Left ventricle myocardium inferior (tissue), 1 donor: ENCODE measurements at regions not wholly inside any gene's neighbourhood (a gene's known extent, or its start where the extent isn't known, plus 50 kb on each side); places are given as distances from the start of the nearest gene placed in this dataset.

Experiments used
- DNase-seq: peaks from one replicate; pipeline ENCODE4 v3.0.0-alpha.2; 2020
- H3K27ac ChIP-seq: fragments of 200-600 bp; replicated peaks from 2 replicates; pipeline ENCODE4 v1.8.0; 2021
- H3K27me3 ChIP-seq: fragments of 200-600 bp; 2 replicates; pipeline ENCODE4 v1.8.0; 2021; ENCODE audit warnings: low read depth
- H3K36me3 ChIP-seq: fragments of 200-600 bp; 2 replicates; pipeline ENCODE4 v1.8.0; 2021
- H3K4me1 ChIP-seq: fragments of 200-600 bp; 2 replicates; pipeline ENCODE4 v1.8.0; 2021
- H3K4me3 ChIP-seq: fragments of 200-600 bp; 2 replicates; pipeline ENCODE4 v1.8.0; 2021; ENCODE audit warnings: mild to moderate bottlenecking, moderate library complexity
- H3K9me3 ChIP-seq: fragments of 200-600 bp; replicated peaks from 2 replicates; pipeline ENCODE4 v1.8.0; 2021
- intact Hi-C: fragments of 100-400 bp; cut with micrococcal nuclease; formaldehyde crosslinking; loops from one replicate; pipeline ENCODE4 v1.11.0; 2022
- TF ChIP-seq, protein P1 (sequence below): fragments of 200-600 bp; IDR thresholded peaks from 2 replicates; pipeline ENCODE4 v1.8.0; 2021; ENCODE audit warnings: antibody characterized with exemption, mild to moderate bottlenecking, borderline replicate concordance
- donor health status: DM: no; HTN: yes; CAD: no; lungs with severe emphysema.

DNA sequence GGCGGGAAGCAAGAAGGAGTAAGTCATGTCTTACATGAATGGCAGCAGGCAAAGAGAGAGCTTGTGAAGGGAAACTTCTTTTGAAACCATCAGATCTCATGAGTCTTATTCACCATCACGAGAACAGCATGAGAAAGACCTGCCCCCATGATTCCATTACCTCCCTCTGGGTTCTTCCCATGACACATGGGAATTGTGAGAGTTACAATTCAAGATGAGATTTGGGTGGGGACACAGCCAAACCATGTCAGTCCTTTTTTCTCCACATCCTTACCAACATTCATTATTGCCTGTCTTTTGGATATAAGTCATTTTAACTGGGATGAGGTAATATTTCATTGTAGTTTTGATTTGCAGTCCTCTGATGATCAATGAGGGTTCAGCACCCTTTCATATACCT, 81.0 kb downstream of the DIRAS3 start:
- Histone ChIP-seq H3K4me3 (no peak overlapping the region), H3K9me3 (no peaks in the 10 kb centered on the region), H3K36me3 (no peaks in the 10 kb centered on the region), H3K4me1 (no peaks in the 10 kb centered on the region), H3K27me3 (no peaks in the 10 kb centered on the region), H3K27ac (no peak overlapping the region)
- intact Hi-C loops, result no loop called here
- no peak for DNase-seq
- TF ChIP-seq, protein P1, sequence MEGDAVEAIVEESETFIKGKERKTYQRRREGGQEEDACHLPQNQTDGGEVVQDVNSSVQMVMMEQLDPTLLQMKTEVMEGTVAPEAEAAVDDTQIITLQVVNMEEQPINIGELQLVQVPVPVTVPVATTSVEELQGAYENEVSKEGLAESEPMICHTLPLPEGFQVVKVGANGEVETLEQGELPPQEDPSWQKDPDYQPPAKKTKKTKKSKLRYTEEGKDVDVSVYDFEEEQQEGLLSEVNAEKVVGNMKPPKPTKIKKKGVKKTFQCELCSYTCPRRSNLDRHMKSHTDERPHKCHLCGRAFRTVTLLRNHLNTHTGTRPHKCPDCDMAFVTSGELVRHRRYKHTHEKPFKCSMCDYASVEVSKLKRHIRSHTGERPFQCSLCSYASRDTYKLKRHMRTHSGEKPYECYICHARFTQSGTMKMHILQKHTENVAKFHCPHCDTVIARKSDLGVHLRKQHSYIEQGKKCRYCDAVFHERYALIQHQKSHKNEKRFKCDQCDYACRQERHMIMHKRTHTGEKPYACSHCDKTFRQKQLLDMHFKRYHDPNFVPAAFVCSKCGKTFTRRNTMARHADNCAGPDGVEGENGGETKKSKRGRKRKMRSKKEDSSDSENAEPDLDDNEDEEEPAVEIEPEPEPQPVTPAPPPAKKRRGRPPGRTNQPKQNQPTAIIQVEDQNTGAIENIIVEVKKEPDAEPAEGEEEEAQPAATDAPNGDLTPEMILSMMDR, result no peak

DNA sequence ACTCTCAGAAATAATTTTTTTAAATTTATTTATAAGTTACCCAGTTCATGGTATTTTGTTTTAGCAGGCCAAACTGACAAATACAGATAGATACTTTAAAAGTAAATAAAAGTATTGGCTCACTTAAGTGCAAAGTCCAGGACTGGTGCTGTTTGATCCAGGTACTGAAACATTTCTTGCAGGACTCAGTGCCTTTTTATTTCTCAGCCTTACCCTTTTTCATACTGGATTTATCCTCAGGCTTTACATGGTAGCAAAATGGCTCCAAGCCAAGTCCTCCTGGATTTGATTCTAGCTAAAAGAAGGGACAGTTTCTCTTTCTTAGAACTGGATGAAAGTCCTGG, 83.8 kb downstream of the DIRAS3 start:
- H3K4me3 ChIP-seq, result no peak overlapping the region
- H3K27me3 ChIP-seq, result no peaks in the 10 kb centered on the region
- peaks cover 26% of the 10 kb centered on the region for H3K9me3 ChIP-seq
- TF ChIP-seq, protein P1, result no peak
- no peak overlapping the region for H3K27ac ChIP-seq
- H3K36me3 ChIP-seq, result no peaks in the 10 kb centered on the region
- intact Hi-C loops, result no loop called here
- H3K4me1 ChIP-seq, result no peaks in the 10 kb centered on the region
- no peak for DNase-seq

DNA sequence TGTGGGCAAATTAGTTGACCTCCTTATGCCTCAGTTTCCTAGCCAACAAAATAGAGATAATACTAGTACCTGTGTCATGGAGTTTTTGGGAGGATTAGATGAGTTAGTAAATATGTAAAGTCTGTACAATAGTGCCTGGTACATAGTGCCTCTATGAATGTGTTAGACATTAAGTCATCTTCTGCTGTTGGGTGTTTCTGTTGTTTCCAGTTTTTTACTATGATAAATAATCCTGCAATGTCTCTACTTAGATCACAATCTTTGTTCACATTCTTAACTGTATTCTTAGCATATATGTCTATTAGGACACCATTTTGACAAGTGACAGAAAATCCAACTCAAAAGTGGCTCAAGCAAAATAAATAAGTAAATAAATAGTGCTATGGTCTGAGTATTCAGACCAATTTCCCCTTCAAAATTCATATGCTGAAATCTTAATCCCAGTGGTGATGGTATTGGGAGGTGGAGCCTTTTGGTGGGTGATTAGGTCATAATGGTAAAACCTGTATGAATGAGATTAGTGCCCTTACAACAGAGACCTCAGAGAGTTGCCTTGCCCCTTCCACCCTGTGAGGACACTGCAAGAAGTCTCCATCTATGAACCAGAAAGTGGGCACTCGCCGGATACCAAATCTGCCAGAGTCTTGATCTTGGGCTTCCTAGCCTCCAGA, 84.3 kb downstream of the DIRAS3 start:
- H3K27ac ChIP-seq, result no peak overlapping the region
- no peaks in the 10 kb centered on the region for H3K4me1 ChIP-seq
- no peak overlapping the region for H3K4me3 ChIP-seq
- intact Hi-C loops, result no loop called here
- peaks cover 26% of the 10 kb centered on the region for H3K9me3 ChIP-seq
- TF ChIP-seq, protein P1, result no peak
- H3K36me3 ChIP-seq, result no peaks in the 10 kb centered on the region
- no peak for DNase-seq
- H3K27me3 ChIP-seq, result no peaks in the 10 kb centered on the region

DNA sequence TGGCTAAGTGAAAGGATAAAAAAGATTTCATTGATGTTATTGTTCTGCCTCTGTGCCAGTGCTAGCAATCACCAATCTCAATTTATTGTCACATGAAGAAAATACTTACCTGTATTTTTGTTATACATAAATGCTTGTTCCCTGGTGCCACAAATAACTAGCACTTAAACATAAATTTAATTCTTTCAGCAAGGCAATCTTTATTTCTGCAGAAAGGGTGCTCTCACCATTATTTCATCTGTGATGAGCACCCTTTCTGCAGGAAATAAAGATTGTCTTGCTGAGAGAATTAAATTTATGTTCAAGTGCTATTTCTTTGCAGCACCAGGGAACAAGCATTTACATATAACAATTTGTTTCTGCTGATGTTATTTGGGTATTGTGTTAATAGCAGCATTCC, 87.2 kb downstream of the DIRAS3 start:
- TF ChIP-seq, protein P1, result no peak
- intact Hi-C loops, result no loop called here
- Histone ChIP-seq H3K36me3 (no peaks in the 10 kb centered on the region), H3K4me3 (no peak overlapping the region), H3K4me1 (no peaks in the 10 kb centered on the region), H3K9me3 (peaks cover 26% of the 10 kb centered on the region), H3K27ac (no peak overlapping the region), H3K27me3 (no peaks in the 10 kb centered on the region)
- DNase-seq, result no peak

DNA sequence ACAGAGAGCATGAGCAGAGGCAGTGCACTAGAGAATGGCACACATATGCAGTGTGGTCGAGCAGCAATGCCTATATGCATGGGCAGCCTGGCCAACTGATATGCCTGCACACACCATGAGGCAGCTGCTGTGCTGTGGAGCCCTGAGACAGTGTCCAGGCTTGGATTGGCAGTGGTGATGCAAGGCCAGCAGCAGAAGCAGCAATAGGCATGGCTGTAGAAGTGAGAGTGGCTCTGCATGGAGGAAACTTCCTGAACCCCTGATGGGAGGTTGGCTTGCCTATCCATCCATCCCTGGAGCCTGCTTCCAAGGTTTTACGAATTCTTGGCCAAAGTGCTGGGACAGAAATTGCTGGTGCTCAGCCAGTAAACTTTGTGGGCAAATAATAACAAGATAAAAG, 89.7 kb downstream of the DIRAS3 start:
- H3K4me1 ChIP-seq, result peaks cover 18% of the 10 kb centered on the region
- no peak overlapping the region for H3K27ac ChIP-seq
- peaks cover 26% of the 10 kb centered on the region for H3K9me3 ChIP-seq
- DNase-seq, result no peak
- no peaks in the 10 kb centered on the region for H3K36me3 ChIP-seq
- H3K27me3 ChIP-seq, result no peaks in the 10 kb centered on the region
- intact Hi-C loops, result no loop called here
- TF ChIP-seq, protein P1, result no peak
- H3K4me3 ChIP-seq, result no peak overlapping the region
